Smooth muscle cell (in vitro differentiated cells): ENCODE measurements at regions not wholly inside any gene's neighbourhood (a gene's known extent, or its start where the extent isn't known, plus 50 kb on each side); places are given as distances from the start of the nearest gene placed in this dataset.

Experiments used
- DNase-seq: peaks from one replicate; lab custom pipeline; 2025; ENCODE audit not compliant: unreplicated experiment; lab: John Stamatoyannopoulos, UW
- H2AFZ ChIP-seq: fragments of 200-600 bp; sonication (generic); 2 replicates; pipeline ENCODE4 v1.6.0; 2016; ENCODE audit warnings: antibody characterized with exemption, low read depth, mild to moderate bottlenecking
- H3F3A ChIP-seq: fragments of 200-600 bp; sonication (generic); 2 replicates; pipeline ENCODE4 v1.6.0; 2017; ENCODE audit warnings: antibody characterized with exemption, low read depth
- H3K27ac ChIP-seq: fragments of 200-600 bp; sonication (generic); 2 replicates; pipeline ENCODE4 v1.5.1; 2016; ENCODE audit warnings: low read depth, mild to moderate bottlenecking
- H3K27me3 ChIP-seq: fragments of 200-600 bp; sonication (generic); 2 replicates; pipeline ENCODE4 v1.6.1; 2016; ENCODE audit warnings: low read depth, mild to moderate bottlenecking
- H3K36me3 ChIP-seq: fragments of 200-600 bp; sonication (generic); 2 replicates; pipeline ENCODE4 v1.5.1; 2016; ENCODE audit warnings: low read depth
- H3K4me1 ChIP-seq: fragments of 200-600 bp; sonication (generic); 2 replicates; pipeline ENCODE4 v1.5.1; 2016; ENCODE audit warnings: low read depth
- H3K4me2 ChIP-seq: fragments of 200-600 bp; sonication (generic); 2 replicates; pipeline ENCODE4 v1.6.0; 2016; ENCODE audit warnings: mild to moderate bottlenecking
- H3K4me3 ChIP-seq: fragments of 200-600 bp; sonication (generic); 2 replicates; pipeline ENCODE4 v1.5.1; 2016; ENCODE audit warnings: mild to moderate bottlenecking
- H3K79me2 ChIP-seq: fragments of 200-600 bp; sonication (generic); 2 replicates; pipeline ENCODE4 v1.6.0; 2016; ENCODE audit warnings: low read depth, mild to moderate bottlenecking
- H3K9ac ChIP-seq: fragments of 200-600 bp; sonication (generic); 2 replicates; pipeline ENCODE4 v1.6.0; 2016; ENCODE audit warnings: low read depth
- H3K9me3 ChIP-seq: fragments of 200-600 bp; sonication (generic); replicated peaks from 2 replicates; pipeline ENCODE4 v1.5.1; 2016; ENCODE audit warnings: low read depth
- H4K20me1 ChIP-seq: fragments of 200-600 bp; sonication (generic); 2 replicates; pipeline ENCODE4 v1.6.0; 2016; ENCODE audit warnings: low read depth
- WGBS: methylation state at CpG from one replicate; pipeline ENCODE4 v1.1.7; 2016; ENCODE audit warnings: low lambda C conversion rate; 5-methylcytosine and 5-hydroxymethylcytosine counted together
- TF ChIP-seq, protein P1 (sequence below): fragments of 200-600 bp; sonication (generic); IDR thresholded peaks from 2 replicates; pipeline ENCODE4 v1.5.1; 2017; ENCODE audit warnings: borderline replicate concordance, mild to moderate bottlenecking, antibody characterized with exemption; ENCODE audit not compliant: insufficient read depth, poor library complexity, severe bottlenecking

DNA sequence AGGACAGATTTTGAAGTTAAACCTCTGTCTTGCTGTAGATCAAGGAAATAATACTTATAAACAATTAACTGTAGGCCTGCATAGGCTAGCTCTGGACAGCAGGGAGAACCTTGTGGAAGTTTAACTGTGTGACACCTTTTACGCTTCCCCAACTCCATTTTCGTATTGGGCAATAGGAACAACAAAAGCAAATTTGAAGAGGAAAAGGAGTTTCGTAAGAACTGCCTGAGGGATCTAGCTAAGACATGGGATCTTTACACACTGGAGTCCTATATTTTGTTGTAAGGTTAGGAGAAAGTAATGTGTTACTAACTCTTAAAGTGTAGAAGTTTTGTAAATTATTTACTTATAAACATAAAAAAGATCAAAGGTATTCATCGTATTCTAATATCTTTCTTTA is 324.9 kb upstream of the CASK start:
- H3K9ac ChIP-seq = no peak overlapping the region

DNA sequence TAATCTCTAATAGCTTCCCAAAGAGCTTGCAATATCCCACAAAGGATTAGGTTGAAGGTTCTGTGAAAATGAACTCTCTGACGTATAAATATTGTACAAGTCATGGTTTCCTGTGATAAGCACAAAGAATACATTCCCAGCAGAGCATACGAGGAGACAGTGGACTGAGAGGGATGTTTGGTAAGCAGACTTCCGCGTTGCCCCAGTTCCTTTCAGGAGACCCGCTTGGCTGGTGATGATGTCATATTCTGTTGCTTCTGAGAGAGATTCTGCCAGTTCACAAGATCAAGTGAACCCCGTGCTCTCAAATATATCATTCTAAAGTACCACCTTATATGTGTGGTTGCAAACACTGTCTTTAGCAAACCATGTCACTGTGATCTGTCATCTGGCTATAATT is 323.9 kb upstream of the CASK start:
- Histone ChIP-seq H3K4me2 (peak overlapping the region; percentile 59), H3K27ac (no peak overlapping the region), H3K4me1 (peaks cover 13% of the 10 kb centered on the region), H3K9ac (no peak overlapping the region), H3K4me3 (peak overlapping the region; percentile 27), H2AFZ (no peak overlapping the region), H3K79me2 (no peaks in the 10 kb centered on the region), H3F3A (no peaks in the 10 kb centered on the region), H3K9me3 (no peaks in the 10 kb centered on the region), H4K20me1 (no peaks in the 10 kb centered on the region), H3K27me3 (no peaks in the 10 kb centered on the region), H3K36me3 (no peaks in the 10 kb centered on the region)
- TF ChIP-seq, protein P1, sequence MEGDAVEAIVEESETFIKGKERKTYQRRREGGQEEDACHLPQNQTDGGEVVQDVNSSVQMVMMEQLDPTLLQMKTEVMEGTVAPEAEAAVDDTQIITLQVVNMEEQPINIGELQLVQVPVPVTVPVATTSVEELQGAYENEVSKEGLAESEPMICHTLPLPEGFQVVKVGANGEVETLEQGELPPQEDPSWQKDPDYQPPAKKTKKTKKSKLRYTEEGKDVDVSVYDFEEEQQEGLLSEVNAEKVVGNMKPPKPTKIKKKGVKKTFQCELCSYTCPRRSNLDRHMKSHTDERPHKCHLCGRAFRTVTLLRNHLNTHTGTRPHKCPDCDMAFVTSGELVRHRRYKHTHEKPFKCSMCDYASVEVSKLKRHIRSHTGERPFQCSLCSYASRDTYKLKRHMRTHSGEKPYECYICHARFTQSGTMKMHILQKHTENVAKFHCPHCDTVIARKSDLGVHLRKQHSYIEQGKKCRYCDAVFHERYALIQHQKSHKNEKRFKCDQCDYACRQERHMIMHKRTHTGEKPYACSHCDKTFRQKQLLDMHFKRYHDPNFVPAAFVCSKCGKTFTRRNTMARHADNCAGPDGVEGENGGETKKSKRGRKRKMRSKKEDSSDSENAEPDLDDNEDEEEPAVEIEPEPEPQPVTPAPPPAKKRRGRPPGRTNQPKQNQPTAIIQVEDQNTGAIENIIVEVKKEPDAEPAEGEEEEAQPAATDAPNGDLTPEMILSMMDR = no peak
- DNase-seq = no peak
- 64% methylated on average over 6 of the region's 6 CpGs for WGBS

More for the DNA sequence above, 324.9 kb upstream of the CASK start:
- Histone ChIP-seq H3K27me3 (no peaks in the 10 kb centered on the region), H3K27ac (no peak overlapping the region), H3K4me3 (no peak overlapping the region), H3K9me3 (no peaks in the 10 kb centered on the region), H3K79me2 (no peaks in the 10 kb centered on the region), H3F3A (no peaks in the 10 kb centered on the region), H3K4me2 (no peak overlapping the region), H2AFZ (no peak overlapping the region), H3K36me3 (no peaks in the 10 kb centered on the region), H3K4me1 (peaks cover 13% of the 10 kb centered on the region), H4K20me1 (no peaks in the 10 kb centered on the region)
- no peak for DNase-seq
- WGBS = 77% methylated on average over 4 of the region's 4 CpGs
- TF ChIP-seq, protein P1 = no peak

DNA sequence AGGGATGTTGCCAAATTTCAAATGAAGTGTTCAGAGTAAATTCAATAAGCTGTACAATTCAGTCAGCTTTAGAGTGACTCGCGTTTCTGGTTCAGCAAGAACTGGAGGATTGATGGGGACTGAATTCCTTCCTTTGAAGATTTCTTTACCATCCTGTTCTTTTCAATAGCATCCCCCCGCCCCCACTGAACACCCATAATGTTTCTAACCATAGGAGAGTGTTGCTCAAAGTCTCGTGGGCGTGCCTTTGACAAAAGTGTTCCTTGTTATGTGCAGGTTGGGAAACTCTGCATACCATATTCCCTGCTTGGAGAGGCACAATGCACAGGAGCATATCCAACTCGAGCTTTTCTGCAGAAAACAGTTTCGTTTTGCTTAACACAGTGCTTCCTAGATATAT is 323.5 kb upstream of the CASK start:
- H3K4me2 ChIP-seq = peak overlapping the region; percentile 59
- H3K27me3 ChIP-seq = no peaks in the 10 kb centered on the region
- 63% methylated on average over 7 of the region's 7 CpGs for WGBS
- no peaks in the 10 kb centered on the region for H3K9me3 ChIP-seq
- H3K27ac ChIP-seq = no peak overlapping the region
- no peak for DNase-seq
- no peak overlapping the region for H2AFZ ChIP-seq
- peak overlapping the region; percentile 27 for H3K4me3 ChIP-seq
- peaks cover 13% of the 10 kb centered on the region for H3K4me1 ChIP-seq
- H3K36me3 ChIP-seq = no peaks in the 10 kb centered on the region
- no peaks in the 10 kb centered on the region for H3F3A ChIP-seq
- TF ChIP-seq, protein P1 = no peak
- H3K9ac ChIP-seq = no peak overlapping the region
- H4K20me1 ChIP-seq = no peaks in the 10 kb centered on the region
- H3K79me2 ChIP-seq = no peaks in the 10 kb centered on the region

DNA sequence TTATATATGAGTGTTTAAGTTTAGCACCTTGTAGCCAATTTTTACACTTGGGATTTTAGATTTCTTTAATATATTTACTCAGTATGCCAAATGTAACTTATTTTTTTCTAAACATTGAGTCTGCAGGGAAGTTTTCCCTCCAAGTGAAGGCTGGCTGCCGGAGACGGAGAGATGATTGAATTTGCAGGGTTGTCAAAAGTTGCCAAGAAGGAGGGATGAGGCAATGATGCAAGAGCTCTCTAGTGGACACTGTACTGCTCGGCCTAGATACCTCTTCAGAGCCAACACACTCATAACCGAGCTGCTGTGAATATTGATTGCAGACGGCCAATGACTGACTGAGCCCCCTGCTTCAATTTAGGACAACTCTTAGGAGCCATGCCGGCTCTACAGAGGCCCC is 318.6 kb upstream of the CASK start:
- WGBS = 84% methylated on average over 6 of the region's 6 CpGs
- TF ChIP-seq, protein P1 = no peak

More for the DNA sequence above, 318.6 kb upstream of the CASK start:
- H3K4me3 ChIP-seq = no peak overlapping the region
- H4K20me1 ChIP-seq = no peaks in the 10 kb centered on the region
- H3K9me3 ChIP-seq = no peaks in the 10 kb centered on the region
- H3K27ac ChIP-seq = no peak overlapping the region
- H3F3A ChIP-seq = no peaks in the 10 kb centered on the region
- peaks cover 13% of the 10 kb centered on the region for H3K4me1 ChIP-seq
- H3K79me2 ChIP-seq = no peaks in the 10 kb centered on the region
- no peaks in the 10 kb centered on the region for H3K27me3 ChIP-seq
- H3K36me3 ChIP-seq = no peaks in the 10 kb centered on the region
- H3K9ac ChIP-seq = no peak overlapping the region
- no peak overlapping the region for H3K4me2 ChIP-seq
- H2AFZ ChIP-seq = no peak overlapping the region
- DNase-seq = no peak
